ENCODE measurements at regions not wholly inside any gene's neighbourhood (a gene's known extent, or its start where the extent isn't known, plus 50 kb on each side); places are given as distances from the start of the nearest gene placed in this dataset.

GRCh38 chr19:30304540-30304939, 67.6 kb upstream of the ZNF536 start:
- no peak for TF ChIP-seq CTCF (IDR thresholded peaks at IDR 0.05)
- no peak for TF ChIP-seq POLR2A (IDR thresholded peaks at IDR 0.05)

Data from lower leg skin (tissue), 3 donors.